Vagina (tissue), 2 donors: ENCODE measurements at regions not wholly inside any gene's neighbourhood (a gene's known extent, or its start where the extent isn't known, plus 50 kb on each side); places are given as distances from the start of the nearest gene placed in this dataset.

Experiments used
- DNase-seq, 2 donors: peaks; one replicate each; pipeline ENCODE4 v3.0.0-alpha.2; 2017; ENCODE audit errors: extremely low spot score in 2 of 2
- H3K27ac ChIP-seq: fragments of 200-600 bp; sonication (generic); one replicate; pipeline ENCODE4 v1.5.1; 2019
- H3K27me3 ChIP-seq: fragments of 200-600 bp; sonication (generic); one replicate; pipeline ENCODE4 v1.5.1; 2019
- H3K36me3 ChIP-seq, 2 donors: fragments of 200-600 bp; sonication (generic); one replicate each; pipeline ENCODE4 v1.5.1; 2017 to 2019
- H3K4me1 ChIP-seq: fragments of 200-600 bp; sonication (generic); one replicate; pipeline ENCODE4 v1.5.1; 2019
- H3K4me3 ChIP-seq, 2 donors: fragments of 200-600 bp; sonication (generic); 1 replicate in 1 of 2; 2 replicates in 1 of 2; pipeline ENCODE4 v1.5.1; 2016 to 2019
- H3K9me3 ChIP-seq: fragments of 200-600 bp; sonication (generic); one replicate; pipeline ENCODE4 v1.5.1; 2019
- CTCF ChIP-seq, 3 experiments: fragments of 450-650 bp in 2 of 3; fragments of 200-600 bp in 1 of 3; sonication (generic) in 1 of 3; IDR thresholded peaks; one replicate each; pipeline ENCODE4 v1.5.1; 2017 to 2019; ENCODE audit warnings: antibody characterized with exemption in 3 of 3, mild to moderate bottlenecking in 2 of 3, moderate library complexity in 2 of 3
- POLR2A ChIP-seq, 2 donors: fragments of 450-650 bp; IDR thresholded peaks; one replicate each; pipeline ENCODE4 v1.6.1; 2017; ENCODE audit warnings: antibody characterized with exemption in 2 of 2, mild to moderate bottlenecking in 2 of 2, moderate library complexity in 2 of 2
- POLR2AphosphoS5 ChIP-seq, 2 donors: sonication (generic); formaldehyde crosslinking; IDR thresholded peaks; one replicate each; pipeline ENCODE4 v1.9.0; 2017; ENCODE audit warnings: antibody characterized with exemption in 2 of 2, mild to moderate bottlenecking in 2 of 2, low read depth in 1 of 2; ENCODE audit not compliant: insufficient read depth in 1 of 2
- intact Hi-C: fragments of 100-400 bp; cut with DNase I; formaldehyde crosslinking; loops from one replicate; pipeline ENCODE4 v1.15.1; 2023

- H3K4me1 ChIP-seq, result no peaks in the 10 kb centered on the region
- no peaks in the 10 kb centered on the region for H3K27me3 ChIP-seq
- no peak overlapping the region for H3K27ac ChIP-seq
- no peak for TF ChIP-seq CTCF (IDR thresholded peaks at IDR 0.05)
- no peak for TF ChIP-seq POLR2AphosphoS5 (IDR thresholded peaks at IDR 0.05; ENCODE audit: insufficient read depth in 1 of 2, low read depth in 1 of 2)
- TF ChIP-seq POLR2A (IDR thresholded peaks at IDR 0.05), result no peak
- no peaks in the 10 kb centered on the region for H3K36me3 ChIP-seq
- no peak for DNase-seq
- intact Hi-C loops, result no loop called here
- no peaks in the 10 kb centered on the region for H3K9me3 ChIP-seq
- H3K4me3 ChIP-seq, result no peak overlapping the region
These were observed 271.4 kb downstream of the POM121L12 start for GRCh38 chr7:53306846-53307245.

GRCh38 chr7:53311205-53311604 is 275.8 kb downstream of the POM121L12 start:
- TF ChIP-seq POLR2AphosphoS5 (IDR thresholded peaks at IDR 0.05; ENCODE audit: insufficient read depth in 1 of 2, low read depth in 1 of 2), result no peak
- no peak for TF ChIP-seq POLR2A (IDR thresholded peaks at IDR 0.05)
- TF ChIP-seq CTCF (IDR thresholded peaks at IDR 0.05), result no peak
- Histone ChIP-seq H3K36me3 (no peaks in the 10 kb centered on the region), H3K9me3 (no peaks in the 10 kb centered on the region), H3K4me1 (no peaks in the 10 kb centered on the region), H3K27me3 (no peaks in the 10 kb centered on the region), H3K4me3 (no peak overlapping the region), H3K27ac (no peak overlapping the region)
- DNase-seq, result no peak
- intact Hi-C loops, result no loop called here

GRCh38 chr7:53315981-53316380 is 280.5 kb downstream of the POM121L12 start:
- Histone ChIP-seq H3K27ac (no peak overlapping the region), H3K9me3 (no peaks in the 10 kb centered on the region), H3K27me3 (no peaks in the 10 kb centered on the region), H3K36me3 (no peaks in the 10 kb centered on the region), H3K4me3 (no peak overlapping the region), H3K4me1 (no peaks in the 10 kb centered on the region)
- TF ChIP-seq POLR2A (IDR thresholded peaks at IDR 0.05), result no peak
- no peak for TF ChIP-seq CTCF (IDR thresholded peaks at IDR 0.05)
- TF ChIP-seq POLR2AphosphoS5 (IDR thresholded peaks at IDR 0.05; ENCODE audit: insufficient read depth in 1 of 2, low read depth in 1 of 2), result no peak
- intact Hi-C loops, result no loop called here
- no peak for DNase-seq

- H3K9me3 ChIP-seq, result no peaks in the 10 kb centered on the region
- H3K27me3 ChIP-seq, result no peaks in the 10 kb centered on the region
- DNase-seq, result no peak
- no peaks in the 10 kb centered on the region for H3K4me1 ChIP-seq
- no peaks in the 10 kb centered on the region for H3K36me3 ChIP-seq
- intact Hi-C loops, result no loop called here
- H3K27ac ChIP-seq, result no peak overlapping the region
- TF ChIP-seq POLR2AphosphoS5 (IDR thresholded peaks at IDR 0.05; ENCODE audit: insufficient read depth in 1 of 2, low read depth in 1 of 2) (no peak), POLR2A (IDR thresholded peaks at IDR 0.05) (no peak), CTCF (IDR thresholded peaks at IDR 0.05) (no peak)
- no peak overlapping the region for H3K4me3 ChIP-seq
These were observed 283.1 kb downstream of the POM121L12 start for GRCh38 chr7:53318566-53318965.

- intact Hi-C loops, result no loop called here
- H3K4me1 ChIP-seq, result no peaks in the 10 kb centered on the region
- no peak overlapping the region for H3K4me3 ChIP-seq
- TF ChIP-seq POLR2AphosphoS5 (IDR thresholded peaks at IDR 0.05; ENCODE audit: insufficient read depth in 1 of 2, low read depth in 1 of 2) (no peak), CTCF (IDR thresholded peaks at IDR 0.05) (no peak), POLR2A (IDR thresholded peaks at IDR 0.05) (no peak)
- no peaks in the 10 kb centered on the region for H3K36me3 ChIP-seq
- no peaks in the 10 kb centered on the region for H3K27me3 ChIP-seq
- no peaks in the 10 kb centered on the region for H3K9me3 ChIP-seq
- no peak for DNase-seq
- H3K27ac ChIP-seq, result no peak overlapping the region
These were observed 289.6 kb downstream of the POM121L12 start for GRCh38 chr7:53325061-53325460.
